ENCODE measurements at regions not wholly inside any gene's neighbourhood (a gene's known extent, or its start where the extent isn't known, plus 50 kb on each side); places are given as distances from the start of the nearest gene placed in this dataset.
A peak's percentile ranks its signal among the peaks of the same experiment; 100 is the strongest.

GRCh38 chr17:72336026-72336803, 215.4 kb downstream of the SOX9 start:
- peak overlapping the region; percentile 31 for H3K4me3 ChIP-seq (ENCODE audit: low read length)
- TF ChIP-seq CTCF (conservative IDR thresholded peaks at IDR 0.05; ENCODE audit: low read depth, low read length): no peak
- peak; percentile 84 for DNase-seq (ENCODE audit: low read depth)

GRCh38 chr17:72336804-72337070, 215.9 kb downstream of the SOX9 start:
- DNase-seq (ENCODE audit: low read depth): no peak
- no peak for TF ChIP-seq CTCF (conservative IDR thresholded peaks at IDR 0.05; ENCODE audit: low read depth, low read length)
- H3K4me3 ChIP-seq (ENCODE audit: low read length): no peak overlapping the region

GRCh38 chr17:72338304-72338703, 217.5 kb downstream of the SOX9 start:
- no peak overlapping the region for H3K4me3 ChIP-seq (ENCODE audit: low read length)
- no peak for DNase-seq (ENCODE audit: low read depth)
- TF ChIP-seq CTCF (conservative IDR thresholded peaks at IDR 0.05; ENCODE audit: low read depth, low read length): no peak

GRCh38 chr17:72338847-72339790, 218.3 kb downstream of the SOX9 start:
- DNase-seq (ENCODE audit: low read depth): peak; percentile 76
- no peak overlapping the region for H3K4me3 ChIP-seq (ENCODE audit: low read length)
- no peak for TF ChIP-seq CTCF (conservative IDR thresholded peaks at IDR 0.05; ENCODE audit: low read depth, low read length)

GRCh38 chr17:72340836-72341235, 220.0 kb downstream of the SOX9 start:
- H3K4me3 ChIP-seq (ENCODE audit: low read length): no peak overlapping the region
- DNase-seq (ENCODE audit: low read depth): no peak
- TF ChIP-seq CTCF (conservative IDR thresholded peaks at IDR 0.05; ENCODE audit: low read depth, low read length): no peak

GRCh38 chr17:72342061-72342460, 221.2 kb downstream of the SOX9 start:
- DNase-seq (ENCODE audit: low read depth): no peak
- TF ChIP-seq CTCF (conservative IDR thresholded peaks at IDR 0.05; ENCODE audit: low read depth, low read length): no peak
- no peak overlapping the region for H3K4me3 ChIP-seq (ENCODE audit: low read length)
